IPS-18a (cell line): ENCODE measurements at regions not wholly inside any gene's neighbourhood (a gene's known extent, or its start where the extent isn't known, plus 50 kb on each side); places are given as distances from the start of the nearest gene placed in this dataset.

Source experiments
- H3K27ac ChIP-seq: one replicate; pipeline ENCODE4 v1.5.1; 2013; ENCODE audit warnings: low read length
- H3K27me3 ChIP-seq: one replicate; pipeline ENCODE4 v1.6.1; 2013; ENCODE audit warnings: mild to moderate bottlenecking, low read length; ENCODE audit not compliant: control insufficient read depth, insufficient read depth
- H3K36me3 ChIP-seq: one replicate; pipeline ENCODE4 v1.6.1; 2013; ENCODE audit warnings: low read depth, low read length; ENCODE audit not compliant: control insufficient read depth
- H3K4me1 ChIP-seq: one replicate; pipeline ENCODE4 v1.6.1; 2013; ENCODE audit warnings: low read depth, low read length; ENCODE audit not compliant: control insufficient read depth
- H3K4me3 ChIP-seq: one replicate; pipeline ENCODE4 v1.5.1; 2013; ENCODE audit warnings: low read length
- H3K9ac ChIP-seq: one replicate; pipeline ENCODE4 v1.6.1; 2013; ENCODE audit warnings: mild to moderate bottlenecking, low read length, moderate library complexity
- H3K9me3 ChIP-seq: one replicate; pipeline ENCODE4 v1.6.1; 2013; ENCODE audit warnings: low read depth, low read length; ENCODE audit not compliant: control insufficient read depth

DNA sequence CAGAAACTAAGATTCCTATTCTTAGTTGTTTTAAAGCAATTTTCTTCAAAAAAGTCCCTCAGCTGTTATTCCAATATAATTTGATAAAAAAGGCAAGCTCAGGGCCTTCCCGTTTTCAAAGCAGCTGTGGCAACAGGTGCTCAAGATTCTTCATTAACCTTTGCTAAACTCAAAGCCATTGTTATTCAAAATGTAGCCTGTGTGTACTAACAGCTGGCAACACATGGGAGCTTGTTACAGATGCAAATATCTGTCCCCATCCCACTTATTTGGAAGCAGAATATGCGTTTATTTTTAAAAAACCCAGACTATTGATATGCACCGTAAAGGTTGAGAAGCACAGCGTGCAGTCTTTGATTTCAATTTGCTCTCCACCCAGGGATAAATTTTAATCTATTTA, 210.4 kb upstream of the SYT10 start:
- H3K9ac ChIP-seq: no peak overlapping the region
- peaks cover 5% of the 10 kb centered on the region for H3K4me1 ChIP-seq
- no peak overlapping the region for H3K27ac ChIP-seq
- no peaks in the 10 kb centered on the region for H3K36me3 ChIP-seq
- no peaks in the 10 kb centered on the region for H3K27me3 ChIP-seq
- H3K9me3 ChIP-seq: peaks cover 38% of the 10 kb centered on the region
- H3K4me3 ChIP-seq: no peak overlapping the region

DNA sequence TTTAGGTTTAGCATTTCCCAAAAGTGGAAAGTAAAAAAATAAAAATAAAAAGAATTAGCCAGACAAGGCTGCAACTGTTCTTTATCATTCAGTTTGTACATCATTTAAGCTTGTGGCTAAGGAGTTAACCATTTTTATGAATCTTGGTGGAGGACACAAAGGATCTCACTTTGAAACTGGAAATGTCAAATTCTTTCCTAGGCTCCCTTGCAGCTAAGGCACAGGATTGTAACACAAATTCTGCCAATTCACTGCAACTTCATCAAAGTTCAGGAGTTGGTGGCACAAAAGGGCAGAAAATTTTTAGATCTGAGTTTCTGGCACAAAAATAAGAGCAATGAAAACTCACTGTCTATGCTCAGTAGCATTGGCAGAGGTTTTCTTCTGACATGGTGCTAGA, 211.2 kb upstream of the SYT10 start:
- no peak overlapping the region for H3K9ac ChIP-seq
- H3K27me3 ChIP-seq: no peaks in the 10 kb centered on the region
- no peak overlapping the region for H3K4me3 ChIP-seq
- peaks cover 5% of the 10 kb centered on the region for H3K4me1 ChIP-seq
- no peak overlapping the region for H3K27ac ChIP-seq
- H3K36me3 ChIP-seq: no peaks in the 10 kb centered on the region
- H3K9me3 ChIP-seq: peaks cover 38% of the 10 kb centered on the region

DNA sequence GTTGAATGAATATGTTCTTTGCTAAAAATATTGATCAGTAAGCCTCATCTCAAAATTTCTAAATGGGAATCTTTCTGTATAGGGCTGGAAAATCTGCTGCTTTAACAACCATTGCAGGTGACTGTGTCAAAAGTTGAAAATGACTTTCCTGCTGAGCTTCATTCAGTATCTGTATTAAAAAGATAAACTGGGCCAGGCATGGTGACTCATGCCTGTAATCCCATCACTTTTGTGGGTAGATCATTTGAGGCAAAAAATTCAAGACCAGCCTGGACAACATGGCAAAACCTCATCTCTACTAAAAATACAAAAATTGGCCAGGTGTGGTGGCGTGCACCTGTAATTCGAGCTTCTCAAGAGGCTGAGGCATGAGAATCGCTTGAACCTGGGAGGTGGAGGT, 213.7 kb upstream of the SYT10 start:
- Histone ChIP-seq H3K4me1 (peaks cover 9% of the 10 kb centered on the region), H3K4me3 (no peak overlapping the region), H3K36me3 (no peaks in the 10 kb centered on the region), H3K9ac (no peak overlapping the region), H3K27me3 (no peaks in the 10 kb centered on the region), H3K27ac (no peak overlapping the region), H3K9me3 (peaks cover 38% of the 10 kb centered on the region)

DNA sequence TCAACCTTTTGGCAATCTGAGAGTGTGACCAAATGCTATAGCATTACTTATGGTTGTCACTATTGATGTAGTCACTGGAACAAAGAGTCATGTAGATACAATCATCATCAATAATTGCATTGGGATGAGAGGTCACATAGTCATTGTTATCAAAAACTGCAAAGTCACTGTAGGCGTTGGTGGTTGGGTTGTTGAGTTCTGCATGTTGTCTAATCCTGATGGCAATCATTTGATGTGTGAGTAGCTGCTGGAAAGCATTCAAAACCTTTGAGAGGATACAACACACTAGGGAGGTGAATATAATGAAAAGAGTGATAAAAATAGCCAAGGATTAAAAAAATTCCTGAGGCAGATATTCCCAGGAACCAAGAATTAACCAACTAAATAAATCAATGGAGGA, 214.7 kb upstream of the SYT10 start:
- Histone ChIP-seq H3K9me3 (peaks cover 28% of the 10 kb centered on the region), H3K36me3 (no peaks in the 10 kb centered on the region), H3K9ac (no peak overlapping the region), H3K4me3 (no peak overlapping the region), H3K27me3 (no peaks in the 10 kb centered on the region), H3K4me1 (peaks cover 9% of the 10 kb centered on the region), H3K27ac (no peak overlapping the region)

DNA sequence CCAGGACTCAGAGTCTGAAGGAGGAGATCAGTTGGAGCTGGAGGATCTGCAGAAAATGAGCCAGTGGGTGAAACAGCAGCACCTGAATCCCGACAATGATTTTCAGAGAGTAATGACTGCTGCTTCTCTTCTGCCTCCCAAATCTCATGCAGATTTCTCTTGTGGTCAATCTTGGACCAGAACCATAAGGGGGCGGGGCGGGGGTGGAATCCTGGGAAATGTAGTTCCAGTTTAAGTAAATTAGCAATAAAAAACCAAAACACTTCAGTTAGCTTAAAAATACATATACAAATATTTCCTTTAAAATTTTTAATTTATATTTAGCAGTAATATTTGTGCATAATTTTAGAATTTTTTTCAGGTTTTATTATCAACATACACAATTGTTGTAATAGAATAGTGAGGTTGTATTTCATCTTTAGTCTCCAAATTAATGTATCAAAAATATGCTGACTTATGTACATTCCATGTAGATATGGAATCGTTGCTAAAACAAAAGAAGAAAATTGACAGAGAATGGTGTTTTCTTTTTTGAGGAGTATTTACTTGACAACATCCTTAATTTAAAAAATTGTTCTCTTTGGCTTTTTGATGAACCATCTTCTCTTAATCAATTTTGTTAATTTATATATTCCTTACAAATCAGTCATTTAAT, 223.5 kb upstream of the SYT10 start:
- no peaks in the 10 kb centered on the region for H3K9me3 ChIP-seq
- H3K27me3 ChIP-seq: no peaks in the 10 kb centered on the region
- no peak overlapping the region for H3K4me3 ChIP-seq
- no peaks in the 10 kb centered on the region for H3K36me3 ChIP-seq
- H3K4me1 ChIP-seq: no peaks in the 10 kb centered on the region
- no peak overlapping the region for H3K27ac ChIP-seq
- H3K9ac ChIP-seq: no peak overlapping the region

DNA sequence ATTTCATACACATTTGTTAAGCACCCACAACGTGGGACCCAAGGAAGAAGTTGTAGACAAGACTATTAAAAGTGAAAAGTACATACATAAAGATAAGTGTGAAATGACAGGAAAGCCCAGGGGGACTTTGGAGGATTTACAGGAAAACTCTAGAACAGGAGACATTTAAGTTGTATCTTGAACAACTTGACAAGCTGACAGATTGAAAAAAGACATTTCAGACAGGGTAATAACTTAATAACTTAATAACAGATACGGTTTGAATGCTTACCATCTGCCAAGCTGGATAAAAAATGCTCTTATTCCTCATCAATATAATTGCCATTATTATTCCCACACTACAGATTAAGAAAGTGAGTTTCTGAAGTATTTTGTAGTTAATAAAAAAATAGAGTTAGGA, 229.7 kb upstream of the SYT10 start:
- H3K27me3 ChIP-seq: no peaks in the 10 kb centered on the region
- peaks cover 13% of the 10 kb centered on the region for H3K4me1 ChIP-seq
- H3K9me3 ChIP-seq: no peaks in the 10 kb centered on the region
- H3K36me3 ChIP-seq: no peaks in the 10 kb centered on the region
- H3K9ac ChIP-seq: no peak overlapping the region
- no peak overlapping the region for H3K4me3 ChIP-seq
- no peak overlapping the region for H3K27ac ChIP-seq

DNA sequence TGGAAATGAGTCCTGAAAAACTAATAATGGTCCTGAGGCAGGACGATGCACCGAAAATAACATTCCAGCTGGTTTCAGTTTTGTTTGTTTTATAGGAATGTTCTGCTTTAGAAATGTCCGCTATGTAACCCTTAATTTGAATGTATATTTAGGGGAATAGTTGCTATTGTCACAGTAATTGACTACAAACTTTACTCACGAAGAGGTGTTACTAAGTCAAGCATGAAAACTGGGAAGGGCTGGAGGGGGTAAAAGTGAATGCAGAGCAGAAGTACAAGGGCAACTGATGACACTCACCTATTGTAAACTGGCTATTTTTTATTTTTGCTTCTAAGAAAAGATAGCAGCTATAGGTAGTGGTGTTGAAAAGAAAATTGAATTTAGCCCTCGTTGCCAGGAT, 230.7 kb upstream of the SYT10 start:
- H3K4me3 ChIP-seq: no peak overlapping the region
- H3K27me3 ChIP-seq: no peaks in the 10 kb centered on the region

DNA sequence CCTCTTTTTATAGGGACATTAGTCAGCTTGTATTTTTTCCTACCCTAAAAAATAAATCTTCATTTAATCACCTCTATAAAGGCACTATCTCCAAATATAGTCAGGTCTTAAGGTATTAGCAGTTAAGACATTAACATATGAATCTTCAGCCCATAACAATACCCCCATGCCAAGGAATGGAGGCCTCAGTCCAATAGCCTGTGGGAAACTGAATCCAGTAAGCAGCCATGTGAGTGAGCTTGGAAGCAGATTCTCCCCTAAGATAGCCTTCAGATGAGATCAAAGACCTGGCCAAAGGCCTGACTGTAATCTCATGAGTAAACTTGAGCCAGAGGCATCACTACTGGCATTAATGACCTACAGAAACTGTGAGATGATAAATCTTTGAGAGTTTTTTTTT, 232.1 kb upstream of the SYT10 start:
- peaks cover 13% of the 10 kb centered on the region for H3K4me1 ChIP-seq
- H3K9me3 ChIP-seq: no peaks in the 10 kb centered on the region
- no peak overlapping the region for H3K27ac ChIP-seq
- H3K4me3 ChIP-seq: no peak overlapping the region
- H3K9ac ChIP-seq: no peak overlapping the region
- H3K27me3 ChIP-seq: no peaks in the 10 kb centered on the region
- no peaks in the 10 kb centered on the region for H3K36me3 ChIP-seq

More for the DNA sequence above, 230.7 kb upstream of the SYT10 start:
- no peaks in the 10 kb centered on the region for H3K9me3 ChIP-seq
- H3K4me1 ChIP-seq: peaks cover 13% of the 10 kb centered on the region
- H3K27ac ChIP-seq: no peak overlapping the region
- no peaks in the 10 kb centered on the region for H3K36me3 ChIP-seq
- no peak overlapping the region for H3K9ac ChIP-seq

DNA sequence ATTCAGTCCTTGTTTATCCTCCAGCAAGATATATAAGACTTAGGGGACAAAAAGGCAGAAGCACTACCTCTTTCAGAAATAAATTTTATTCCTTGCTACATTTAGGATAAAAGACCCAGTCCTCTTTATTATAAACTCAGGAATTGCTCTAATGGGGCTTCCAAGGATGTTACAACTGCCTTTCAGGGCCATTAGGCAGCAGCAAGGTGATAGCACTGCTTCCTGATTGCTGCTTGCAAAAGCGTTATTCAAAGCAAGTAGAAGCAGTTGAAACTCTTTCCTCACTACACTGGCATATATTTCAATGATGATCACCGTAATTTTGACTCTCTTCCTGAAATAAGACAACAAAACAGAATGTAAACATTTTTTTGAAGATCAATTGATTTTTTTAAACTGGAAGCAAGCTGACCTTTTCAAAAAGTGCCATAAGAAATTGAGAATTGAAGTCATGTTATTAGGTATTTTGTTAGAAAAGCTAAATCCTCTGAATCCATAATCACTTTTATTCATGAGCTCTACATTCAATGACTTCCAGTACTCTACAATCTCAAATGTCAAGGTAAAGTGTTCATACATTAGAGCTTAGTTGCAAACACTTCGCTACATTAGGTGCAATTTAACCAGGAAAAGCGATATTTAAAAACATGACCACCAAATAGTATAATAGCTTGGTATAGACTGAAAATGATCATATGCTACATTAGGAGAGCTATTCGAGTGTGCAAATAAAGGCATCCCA, 233.4 kb upstream of the SYT10 start:
- H3K36me3 ChIP-seq: no peaks in the 10 kb centered on the region
- H3K9ac ChIP-seq: no peak overlapping the region
- no peak overlapping the region for H3K27ac ChIP-seq
- H3K4me1 ChIP-seq: peaks cover 13% of the 10 kb centered on the region
- H3K27me3 ChIP-seq: no peaks in the 10 kb centered on the region
- no peaks in the 10 kb centered on the region for H3K9me3 ChIP-seq
- H3K4me3 ChIP-seq: no peak overlapping the region

DNA sequence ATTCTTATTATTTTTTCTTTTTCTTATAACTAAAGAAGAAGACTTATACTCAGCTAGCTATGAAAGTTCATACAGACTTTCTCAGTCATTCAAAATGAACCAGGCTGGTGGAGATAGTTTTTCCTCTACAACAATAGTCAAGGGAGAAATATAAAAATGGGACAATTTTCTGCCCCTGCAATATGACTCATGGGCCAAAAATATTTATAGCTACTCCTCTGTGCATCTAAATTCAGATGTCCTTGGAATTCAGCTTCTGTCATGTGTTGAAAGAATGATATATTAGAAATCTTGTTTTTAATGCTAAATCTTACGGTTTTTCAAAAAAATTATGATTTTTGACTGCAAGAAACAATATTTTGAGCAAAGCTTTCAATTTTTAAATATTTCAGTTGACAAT, 237.2 kb upstream of the SYT10 start:
- Histone ChIP-seq H3K4me3 (no peak overlapping the region), H3K27me3 (no peaks in the 10 kb centered on the region), H3K9ac (no peak overlapping the region), H3K36me3 (no peaks in the 10 kb centered on the region), H3K9me3 (no peaks in the 10 kb centered on the region), H3K27ac (no peak overlapping the region), H3K4me1 (peaks cover 1% of the 10 kb centered on the region)

DNA sequence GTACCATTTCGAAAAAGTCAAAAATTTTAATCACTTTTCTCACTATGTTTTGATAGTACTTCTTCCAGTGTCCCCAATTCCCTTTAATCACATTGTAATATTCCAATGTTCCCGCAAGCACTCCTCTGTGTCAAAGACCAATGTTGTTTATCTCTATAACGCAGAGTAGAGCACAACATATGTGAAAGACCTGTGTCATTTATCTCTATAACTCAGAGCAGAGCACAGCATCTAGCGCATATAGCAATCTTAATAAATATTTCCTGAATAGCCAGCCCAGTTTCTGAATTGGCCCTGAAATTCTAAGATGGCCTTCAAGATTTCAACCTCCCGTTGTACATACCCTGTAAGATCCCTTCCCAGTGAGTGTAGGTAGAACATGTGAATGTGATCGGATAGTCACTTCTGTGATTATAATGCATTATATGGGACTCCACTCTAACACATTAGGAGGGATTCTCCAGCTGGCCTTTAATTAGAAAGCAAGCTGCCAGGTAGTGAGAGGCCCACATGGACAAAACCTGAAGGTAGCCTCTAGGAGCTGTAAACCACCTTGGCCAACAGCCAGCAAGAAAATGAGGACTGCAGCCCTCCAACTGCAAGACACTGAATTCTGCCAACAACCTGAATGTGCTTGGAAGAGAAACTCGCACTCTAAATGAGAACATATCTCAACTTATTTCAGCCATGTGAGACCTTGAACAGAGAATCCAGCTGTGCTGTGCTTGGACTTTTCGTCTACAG, 238.8 kb upstream of the SYT10 start:
- Histone ChIP-seq H3K4me1 (no peaks in the 10 kb centered on the region), H3K9me3 (no peaks in the 10 kb centered on the region), H3K27ac (no peak overlapping the region), H3K27me3 (no peaks in the 10 kb centered on the region), H3K4me3 (no peak overlapping the region), H3K9ac (no peak overlapping the region), H3K36me3 (no peaks in the 10 kb centered on the region)
